Keratinocyte (primary cell): ENCODE measurements at regions not wholly inside any gene's neighbourhood (a gene's known extent, or its start where the extent isn't known, plus 50 kb on each side); places are given as distances from the start of the nearest gene placed in this dataset.

ENCODE experiments used
- EZH2 ChIP-seq: IDR thresholded peaks from one replicate; pipeline ENCODE4 v1.6.1; 2012; ENCODE audit warnings: inconsistent platforms, mild to moderate bottlenecking, low read length, moderate library complexity
- TF ChIP-seq, protein P1 (sequence below), 3 experiments: IDR thresholded peaks in 1 of 3; conservative IDR thresholded peaks in 1 of 3; optimal IDR thresholded peaks in 1 of 3; 2 replicates in 2 of 3; 3 replicates in 1 of 3; pipeline versions ENCODE3 to v1.5.1; 2011; ENCODE audit warnings: low read length in 3 of 3, mild to moderate bottlenecking in 3 of 3, moderate library complexity in 2 of 3, control low read depth in 1 of 3, inconsistent platforms in 1 of 3; ENCODE audit not compliant: insufficient read depth in 2 of 3; ENCODE audit errors: extremely low read depth in 1 of 3

DNA sequence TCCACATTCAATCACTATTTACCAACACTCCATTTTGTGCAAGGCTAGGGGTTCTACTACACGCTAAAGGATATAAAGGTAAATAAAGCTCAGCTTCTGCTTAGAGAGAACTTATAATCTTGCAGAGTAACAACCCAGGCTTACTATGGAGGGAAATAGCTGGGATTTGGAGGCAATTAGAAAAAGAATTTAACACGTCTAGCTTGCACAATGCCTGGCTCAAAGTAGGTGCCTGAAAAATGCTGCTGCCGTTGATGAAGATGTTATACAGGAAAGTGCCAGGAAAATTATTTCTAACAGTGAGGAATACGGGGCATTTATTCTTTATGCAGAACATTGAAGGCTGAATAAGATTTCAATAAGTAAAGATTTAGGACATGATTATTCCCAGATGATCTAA lies 214.2 kb downstream of the KITLG start:
- TF ChIP-seq, protein P1, sequence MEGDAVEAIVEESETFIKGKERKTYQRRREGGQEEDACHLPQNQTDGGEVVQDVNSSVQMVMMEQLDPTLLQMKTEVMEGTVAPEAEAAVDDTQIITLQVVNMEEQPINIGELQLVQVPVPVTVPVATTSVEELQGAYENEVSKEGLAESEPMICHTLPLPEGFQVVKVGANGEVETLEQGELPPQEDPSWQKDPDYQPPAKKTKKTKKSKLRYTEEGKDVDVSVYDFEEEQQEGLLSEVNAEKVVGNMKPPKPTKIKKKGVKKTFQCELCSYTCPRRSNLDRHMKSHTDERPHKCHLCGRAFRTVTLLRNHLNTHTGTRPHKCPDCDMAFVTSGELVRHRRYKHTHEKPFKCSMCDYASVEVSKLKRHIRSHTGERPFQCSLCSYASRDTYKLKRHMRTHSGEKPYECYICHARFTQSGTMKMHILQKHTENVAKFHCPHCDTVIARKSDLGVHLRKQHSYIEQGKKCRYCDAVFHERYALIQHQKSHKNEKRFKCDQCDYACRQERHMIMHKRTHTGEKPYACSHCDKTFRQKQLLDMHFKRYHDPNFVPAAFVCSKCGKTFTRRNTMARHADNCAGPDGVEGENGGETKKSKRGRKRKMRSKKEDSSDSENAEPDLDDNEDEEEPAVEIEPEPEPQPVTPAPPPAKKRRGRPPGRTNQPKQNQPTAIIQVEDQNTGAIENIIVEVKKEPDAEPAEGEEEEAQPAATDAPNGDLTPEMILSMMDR (optimal IDR thresholded peaks at IDR 0.05 in 1 of 3, IDR thresholded peaks at IDR 0.05 in 1 of 3, conservative IDR thresholded peaks at IDR 0.05 in 1 of 3; ENCODE audit: extremely low read depth in 1 of 3, insufficient read depth in 2 of 3, low read length in 3 of 3): no peak
- no peak for TF ChIP-seq EZH2
